ENCODE measurements at regions not wholly inside any gene's neighbourhood (a gene's known extent, or its start where the extent isn't known, plus 50 kb on each side); places are given as distances from the start of the nearest gene placed in this dataset.

DNA sequence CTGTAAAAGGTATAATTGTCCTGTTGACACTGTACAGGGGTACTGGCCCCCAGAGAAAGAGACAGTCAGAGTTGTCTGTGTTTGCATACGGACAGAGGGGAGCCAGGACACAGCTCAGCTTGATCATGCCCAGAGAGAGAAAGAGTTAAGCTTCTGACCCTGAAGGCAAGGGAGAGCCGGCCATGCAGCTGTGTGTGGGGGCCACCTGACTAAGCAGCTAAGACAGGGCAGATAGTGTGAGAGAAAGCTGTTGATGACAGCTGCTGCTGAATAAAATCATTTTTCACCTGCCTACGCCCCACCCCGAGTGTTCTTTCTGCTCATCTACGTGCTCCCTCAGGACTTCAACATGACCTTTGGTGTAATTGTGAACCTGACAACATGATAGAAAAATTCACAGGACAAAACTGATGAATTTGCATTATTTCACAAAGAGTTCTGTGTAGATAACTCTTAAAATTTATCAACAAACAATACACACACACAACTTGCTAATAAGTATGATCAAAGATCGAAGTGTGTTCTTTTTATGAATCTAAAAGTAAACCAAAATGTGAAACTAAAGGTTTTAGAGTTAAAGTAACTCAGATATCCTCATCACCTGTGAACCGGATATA, 1294.3 kb upstream of the ATXN8OS start:
- TF ChIP-seq CTCF (IDR thresholded peaks at IDR 0.05; ENCODE audit: low read depth, low read length) = no peak
- no peak for TF ChIP-seq MAX (IDR thresholded peaks at IDR 0.05; ENCODE audit: low read depth, low read length)
- TF ChIP-seq MYC (IDR thresholded peaks at IDR 0.05; ENCODE audit: low read depth, low read length) = no peak
